ENCODE measurements at regions not wholly inside any gene's neighbourhood (a gene's known extent, or its start where the extent isn't known, plus 50 kb on each side); places are given as distances from the start of the nearest gene placed in this dataset.

GRCh38 chr3:82520846-82521245 is 759.4 kb upstream of the GBE1 start:
- TF ChIP-seq CTCF (optimal IDR thresholded peaks at IDR 0.05 in 1 of 3, IDR thresholded peaks at IDR 0.05 in 1 of 3, conservative IDR thresholded peaks at IDR 0.05 in 1 of 3; ENCODE audit: extremely low read depth in 1 of 3, insufficient read depth in 2 of 3, low read length in 3 of 3) (no peak), EZH2 (IDR thresholded peaks at IDR 0.05; ENCODE audit: low read length) (no peak)

Measured in keratinocyte (primary cell).